Keratinocyte (primary cell): ENCODE measurements at regions not wholly inside any gene's neighbourhood (a gene's known extent, or its start where the extent isn't known, plus 50 kb on each side); places are given as distances from the start of the nearest gene placed in this dataset.

ENCODE experiments used
- DNase-seq: peaks from one replicate; pipeline ENCODE4 v3.0.0-alpha.2; 2011; ENCODE audit warnings: low read depth, missing footprints, low spot score
- FAIRE-seq: peaks from 2 replicates; lab custom pipeline; 2011; peaks lifted over from hg19 to GRCh38; lab: Jason Lieb, UNC
- H2AFZ ChIP-seq: 2 replicates; pipeline ENCODE4 v1.6.0; 2012; ENCODE audit warnings: low read length, control low read depth, inconsistent platforms; ENCODE audit not compliant: control insufficient read depth
- H3K27ac ChIP-seq: 2 replicates; pipeline ENCODE4 v1.5.1; 2011; ENCODE audit warnings: low read length; ENCODE audit not compliant: control insufficient read depth, insufficient read depth
- H3K27me3 ChIP-seq: 3 replicates; pipeline ENCODE4 v1.6.0; 2011; ENCODE audit warnings: low read length; ENCODE audit not compliant: control insufficient read depth, insufficient read depth; ENCODE audit errors: extremely low read depth
- H3K36me3 ChIP-seq, 2 experiments: 2 replicates in 1 of 2; 3 replicates in 1 of 2; pipeline ENCODE4 v1.5.1; 2011; ENCODE audit warnings: low read length in 2 of 2, mild to moderate bottlenecking in 1 of 2; ENCODE audit not compliant: control insufficient read depth in 2 of 2, insufficient read depth in 2 of 2; ENCODE audit errors: extremely low read depth in 1 of 2
- H3K4me1 ChIP-seq: 3 replicates; pipeline ENCODE4 v1.5.1; 2011; ENCODE audit warnings: low read length; ENCODE audit not compliant: control insufficient read depth, insufficient read depth; ENCODE audit errors: extremely low read depth
- H3K4me2 ChIP-seq: 3 replicates; pipeline ENCODE4 v1.6.0; 2011; ENCODE audit warnings: low read depth, low read length; ENCODE audit not compliant: control insufficient read depth, insufficient read depth; ENCODE audit errors: extremely low read depth
- H3K4me3 ChIP-seq, 3 experiments: fragments of 200-600 bp in 1 of 3; sonication (generic) in 1 of 3; 2 replicates in 2 of 3; 3 replicates in 1 of 3; pipeline ENCODE4 v1.5.1; 2011 to 2016; ENCODE audit warnings: low read length in 3 of 3, mild to moderate bottlenecking in 3 of 3, control low read depth in 2 of 3, inconsistent platforms in 1 of 3, low read depth in 1 of 3, mixed read lengths in 1 of 3, mixed run types in 1 of 3, moderate library complexity in 1 of 3; ENCODE audit not compliant: control insufficient read depth in 2 of 3, insufficient read depth in 2 of 3; ENCODE audit errors: extremely low read depth in 1 of 3
- H3K79me2 ChIP-seq: 2 replicates; pipeline ENCODE4 v1.6.0; 2012; ENCODE audit warnings: low read length; ENCODE audit not compliant: control insufficient read depth, insufficient read depth
- H3K9ac ChIP-seq: 3 replicates; pipeline ENCODE4 v1.6.0; 2011; ENCODE audit warnings: low read length; ENCODE audit not compliant: control insufficient read depth, insufficient read depth; ENCODE audit errors: extremely low read depth
- H3K9me1 ChIP-seq: 3 replicates; pipeline ENCODE4 v1.6.0; 2011; ENCODE audit warnings: low read length; ENCODE audit not compliant: control insufficient read depth, insufficient read depth; ENCODE audit errors: extremely low read depth
- H3K9me3 ChIP-seq: 2 replicates; pipeline ENCODE4 v1.5.1; 2012; ENCODE audit warnings: low read depth, low read length; ENCODE audit not compliant: control insufficient read depth
- H4K20me1 ChIP-seq: 3 replicates; pipeline ENCODE4 v1.6.0; 2011; ENCODE audit warnings: low read length; ENCODE audit not compliant: control insufficient read depth, insufficient read depth; ENCODE audit errors: extremely low read depth
- CTCF ChIP-seq, 3 experiments: IDR thresholded peaks in 1 of 3; conservative IDR thresholded peaks in 1 of 3; optimal IDR thresholded peaks in 1 of 3; 2 replicates in 2 of 3; 3 replicates in 1 of 3; pipeline versions ENCODE3 to v1.5.1; 2011; ENCODE audit warnings: low read length in 3 of 3, mild to moderate bottlenecking in 3 of 3, moderate library complexity in 2 of 3, control low read depth in 1 of 3, inconsistent platforms in 1 of 3; ENCODE audit not compliant: insufficient read depth in 2 of 3; ENCODE audit errors: extremely low read depth in 1 of 3
- EZH2 ChIP-seq: IDR thresholded peaks from one replicate; pipeline ENCODE4 v1.6.1; 2012; ENCODE audit warnings: inconsistent platforms, mild to moderate bottlenecking, low read length, moderate library complexity
- dilution Hi-C: fragments of 300-500 bp; cut with MboI; formaldehyde crosslinking; loops from one replicate; pipeline ENCODE4 v1.7.0; 2020; ENCODE audit warnings: low sequenced_read_pairs; ENCODE audit not compliant: extremely low pct_ligation_motif_present

- Histone ChIP-seq H3K27me3 (no peaks in the 10 kb centered on the region), H4K20me1 (no peaks in the 10 kb centered on the region), H2AFZ (no peak overlapping the region), H3K4me3 (no peak overlapping the region), H3K79me2 (no peaks in the 10 kb centered on the region), H3K4me1 (no peaks in the 10 kb centered on the region), H3K9ac (no peak overlapping the region), H3K9me1 (no peaks in the 10 kb centered on the region), H3K4me2 (no peak overlapping the region), H3K36me3 (no peaks in the 10 kb centered on the region), H3K27ac (no peak overlapping the region), H3K9me3 (peaks cover 3% of the 10 kb centered on the region)
- no peak for FAIRE-seq
- dilution Hi-C loops: no loop called here
- TF ChIP-seq CTCF (optimal IDR thresholded peaks at IDR 0.05 in 1 of 3, IDR thresholded peaks at IDR 0.05 in 1 of 3, conservative IDR thresholded peaks at IDR 0.05 in 1 of 3; ENCODE audit: extremely low read depth in 1 of 3, insufficient read depth in 2 of 3, low read length in 3 of 3): no peak
- TF ChIP-seq EZH2: no peak
- DNase-seq: no peak
These were observed 1371.8 kb upstream of the PRMT6 start for GRCh38 chr1:105684714-105685113.

DNA sequence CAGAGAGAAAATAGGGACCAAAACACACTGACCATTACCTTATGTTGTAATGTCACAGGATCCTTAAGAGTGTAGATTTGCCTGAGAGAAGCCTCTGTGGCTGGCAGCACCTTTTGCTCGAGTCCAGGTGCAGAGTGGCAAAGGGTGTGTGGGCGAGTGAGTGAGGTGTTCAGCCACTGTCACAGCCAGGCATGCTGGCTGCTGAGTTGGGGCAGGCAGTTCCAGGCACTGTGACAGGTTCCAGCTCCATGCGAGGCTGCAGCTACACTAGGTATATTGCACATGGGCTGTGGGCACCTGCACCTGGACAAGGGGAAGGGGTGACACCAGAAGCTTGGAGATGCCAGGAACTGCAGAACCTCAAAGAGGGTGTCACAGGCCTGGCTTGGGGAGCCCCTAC lies 1370.4 kb upstream of the PRMT6 start:
- dilution Hi-C loops: no loop called here
- no peaks in the 10 kb centered on the region for H3K79me2 ChIP-seq
- peaks cover 3% of the 10 kb centered on the region for H3K9me3 ChIP-seq
- H3K4me3 ChIP-seq: no peak overlapping the region
- no peak overlapping the region for H3K9ac ChIP-seq
- H3K27me3 ChIP-seq: no peaks in the 10 kb centered on the region
- no peaks in the 10 kb centered on the region for H3K9me1 ChIP-seq
- FAIRE-seq (no peak), DNase-seq (no peak)
- H4K20me1 ChIP-seq: no peaks in the 10 kb centered on the region
- H3K27ac ChIP-seq: no peak overlapping the region
- no peak overlapping the region for H2AFZ ChIP-seq
- no peak for TF ChIP-seq EZH2
- TF ChIP-seq CTCF (optimal IDR thresholded peaks at IDR 0.05 in 1 of 3, IDR thresholded peaks at IDR 0.05 in 1 of 3, conservative IDR thresholded peaks at IDR 0.05 in 1 of 3; ENCODE audit: extremely low read depth in 1 of 3, insufficient read depth in 2 of 3, low read length in 3 of 3): no peak
- H3K4me1 ChIP-seq: no peaks in the 10 kb centered on the region
- no peaks in the 10 kb centered on the region for H3K36me3 ChIP-seq
- no peak overlapping the region for H3K4me2 ChIP-seq
